Uterus (tissue), 3 donors: ENCODE measurements at regions not wholly inside any gene's neighbourhood (a gene's known extent, or its start where the extent isn't known, plus 50 kb on each side); places are given as distances from the start of the nearest gene placed in this dataset.

Source experiments
- DNase-seq, 2 donors: peaks; one replicate each; pipeline ENCODE4 v3.0.0-alpha.2; 2019 to 2020
- H3K27ac ChIP-seq, 2 donors: fragments of 200-600 bp; sonication (generic); 1 replicate in 1 of 2; 2 replicates in 1 of 2; pipeline ENCODE4 v1.5.1; 2016 to 2018
- H3K27me3 ChIP-seq, 2 donors: fragments of 200-600 bp; sonication (generic); one replicate each; pipeline ENCODE4 v1.5.1; 2018 to 2019; ENCODE audit warnings: control low read depth in 1 of 2
- H3K36me3 ChIP-seq, 2 donors: fragments of 200-600 bp; sonication (generic); one replicate each; pipeline ENCODE4 v1.5.1; 2019; ENCODE audit warnings: control low read depth in 1 of 2
- H3K4me1 ChIP-seq, 2 donors: fragments of 200-600 bp; sonication (generic); one replicate each; pipeline ENCODE4 v1.5.1; 2018 to 2019; ENCODE audit warnings: control low read depth in 1 of 2
- H3K4me3 ChIP-seq, 2 donors: fragments of 200-600 bp; sonication (generic); 1 replicate in 1 of 2; 2 replicates in 1 of 2; pipeline ENCODE4 v1.5.1; 2018 to 2019; ENCODE audit warnings: mild to moderate bottlenecking in 1 of 2
- H3K9me3 ChIP-seq, 2 donors: fragments of 200-600 bp; sonication (generic); one replicate each; pipeline ENCODE4 v1.5.1; 2019; ENCODE audit warnings: control low read depth in 1 of 2
- CTCF ChIP-seq, 4 experiments: fragments of 200-600 bp in 2 of 4; fragments of 450-650 bp in 2 of 4; sonication (generic) in 2 of 4; IDR thresholded peaks; one replicate each; pipeline ENCODE4 v1.5.1; 2016 to 2019; ENCODE audit warnings: antibody characterized with exemption in 4 of 4, mild to moderate bottlenecking in 2 of 4, moderate library complexity in 1 of 4
- POLR2A ChIP-seq, 2 donors: fragments of 450-650 bp; IDR thresholded peaks; one replicate each; pipeline ENCODE4 v1.6.1; 2016; ENCODE audit warnings: antibody characterized with exemption in 2 of 2, mild to moderate bottlenecking in 1 of 2, moderate library complexity in 1 of 2
- intact Hi-C: fragments of 100-400 bp; cut with DNase I; formaldehyde crosslinking; loops from one replicate; pipeline ENCODE4 v1.15.1; 2023; ENCODE audit warnings: low total_unique reads
- donor health status: DM: yes; HTN: yes; CAD: no.

- Histone ChIP-seq H3K4me3 (no peak overlapping the region), H3K27ac (no peak overlapping the region), H3K27me3 (no peaks in the 10 kb centered on the region), H3K36me3 (no peaks in the 10 kb centered on the region), H3K9me3 (no peaks in the 10 kb centered on the region), H3K4me1 (no peaks in the 10 kb centered on the region)
- DNase-seq: no peak
- TF ChIP-seq POLR2A (IDR thresholded peaks at IDR 0.05) (no peak), CTCF (IDR thresholded peaks at IDR 0.05) (no peak)
- intact Hi-C loops: no loop called here
Measured at GRCh38 chr16:73418051-73418450, 370.1 kb upstream of the ZFHX3 start.

GRCh38 chr16:73415286-73415685 is 367.4 kb upstream of the ZFHX3 start:
- H3K4me1 ChIP-seq: no peaks in the 10 kb centered on the region
- no peak for TF ChIP-seq CTCF (IDR thresholded peaks at IDR 0.05)
- TF ChIP-seq POLR2A (IDR thresholded peaks at IDR 0.05): no peak
- H3K36me3 ChIP-seq: no peaks in the 10 kb centered on the region
- H3K9me3 ChIP-seq: no peaks in the 10 kb centered on the region
- intact Hi-C loops: no loop called here
- H3K4me3 ChIP-seq: no peak overlapping the region
- no peak for DNase-seq
- no peaks in the 10 kb centered on the region for H3K27me3 ChIP-seq
- H3K27ac ChIP-seq: no peak overlapping the region

- Histone ChIP-seq H3K4me1 (no peaks in the 10 kb centered on the region), H3K27me3 (no peaks in the 10 kb centered on the region), H3K9me3 (no peaks in the 10 kb centered on the region), H3K4me3 (no peak overlapping the region), H3K27ac (no peak overlapping the region), H3K36me3 (no peaks in the 10 kb centered on the region)
- intact Hi-C loops: no loop called here
- no peak for TF ChIP-seq CTCF (IDR thresholded peaks at IDR 0.05)
- DNase-seq: no peak
Measured at GRCh38 chr16:73414638-73415037, 366.7 kb upstream of the ZFHX3 start.

GRCh38 chr16:73413830-73414190 is 365.9 kb upstream of the ZFHX3 start:
- H3K27ac ChIP-seq: no peak overlapping the region
- H3K36me3 ChIP-seq: no peaks in the 10 kb centered on the region
- TF ChIP-seq POLR2A (IDR thresholded peaks at IDR 0.05) (no peak), CTCF (IDR thresholded peaks at IDR 0.05) (no peak)
- intact Hi-C loops: no loop called here
- no peak for DNase-seq
- H3K9me3 ChIP-seq: no peaks in the 10 kb centered on the region
- H3K27me3 ChIP-seq: no peaks in the 10 kb centered on the region
- no peaks in the 10 kb centered on the region for H3K4me1 ChIP-seq
- no peak overlapping the region for H3K4me3 ChIP-seq

GRCh38 chr16:73413091-73413829 is 365.3 kb upstream of the ZFHX3 start:
- intact Hi-C loops: no loop called here
- H3K27ac ChIP-seq: no peak overlapping the region
- no peak overlapping the region for H3K4me3 ChIP-seq
- no peaks in the 10 kb centered on the region for H3K9me3 ChIP-seq
- DNase-seq: no peak
- no peaks in the 10 kb centered on the region for H3K36me3 ChIP-seq
- TF ChIP-seq CTCF (IDR thresholded peaks at IDR 0.05) (no peak), POLR2A (IDR thresholded peaks at IDR 0.05) (no peak)
- H3K4me1 ChIP-seq: no peaks in the 10 kb centered on the region
- no peaks in the 10 kb centered on the region for H3K27me3 ChIP-seq
